ENCODE measurements at regions not wholly inside any gene's neighbourhood (a gene's known extent, or its start where the extent isn't known, plus 50 kb on each side); places are given as distances from the start of the nearest gene placed in this dataset.

- DNase-seq (ENCODE audit: low spot score) = no peak
Measured at GRCh38 chr6:45791211-45792168, 224.2 kb downstream of the CLIC5 start.

GRCh38 chr6:45789238-45789637 is 226.4 kb downstream of the CLIC5 start:
- no peak for DNase-seq (ENCODE audit: low spot score)

- DNase-seq (ENCODE audit: low spot score) = no peak
Measured at GRCh38 chr6:45787384-45787783, 228.3 kb downstream of the CLIC5 start.

- peak; percentile 23 for DNase-seq (ENCODE audit: low spot score)
Measured at GRCh38 chr6:45786355-45786781, 229.3 kb downstream of the CLIC5 start.

- DNase-seq (ENCODE audit: low spot score) = no peak
Measured at GRCh38 chr6:45784250-45784649, 231.4 kb downstream of the CLIC5 start.

GRCh38 chr6:45783716-45784115 is 231.9 kb downstream of the CLIC5 start:
- no peak for DNase-seq (ENCODE audit: low spot score)

- DNase-seq (ENCODE audit: low spot score) = no peak
Measured at GRCh38 chr6:45781890-45782289, 233.8 kb downstream of the CLIC5 start.

GRCh38 chr6:45780523-45780922 is 235.1 kb downstream of the CLIC5 start:
- DNase-seq (ENCODE audit: low spot score) = no peak

GRCh38 chr6:45775026-45775697 is 240.5 kb downstream of the CLIC5 start:
- DNase-seq (ENCODE audit: low spot score) = no peak

GRCh38 chr6:45773906-45774305 is 241.8 kb downstream of the CLIC5 start:
- no peak for DNase-seq (ENCODE audit: low spot score)

GRCh38 chr6:45772886-45773495 is 242.7 kb downstream of the CLIC5 start:
- DNase-seq (ENCODE audit: low spot score) = no peak

- DNase-seq (ENCODE audit: low spot score) = no peak
Measured at GRCh38 chr6:45772051-45772450, 243.6 kb downstream of the CLIC5 start.

- no peak for DNase-seq (ENCODE audit: low spot score)
Measured at GRCh38 chr6:45763281-45763680, 252.4 kb downstream of the CLIC5 start.

- no peak for DNase-seq (ENCODE audit: low spot score)
Measured at GRCh38 chr6:45759472-45759810, 256.2 kb downstream of the CLIC5 start.

GRCh38 chr6:45758787-45759471 is 256.7 kb downstream of the CLIC5 start:
- DNase-seq (ENCODE audit: low spot score) = no peak

- no peak for DNase-seq (ENCODE audit: low spot score)
Measured at GRCh38 chr6:45757443-45758130, 258.1 kb downstream of the CLIC5 start.

GRCh38 chr6:45756606-45757005 is 259.1 kb downstream of the CLIC5 start:
- no peak for DNase-seq (ENCODE audit: low spot score)

GRCh38 chr6:45754432-45754831 is 261.2 kb downstream of the CLIC5 start:
- DNase-seq (ENCODE audit: low spot score) = no peak

GRCh38 chr6:45746046-45746445 is 269.6 kb downstream of the CLIC5 start:
- DNase-seq (ENCODE audit: low spot score) = no peak

- no peak for DNase-seq (ENCODE audit: low spot score)
Measured at GRCh38 chr6:45743028-45743615, 272.5 kb downstream of the CLIC5 start.

GRCh38 chr6:45742591-45742990 is 273.1 kb downstream of the CLIC5 start:
- DNase-seq (ENCODE audit: low spot score) = no peak

Data from putamen (tissue), 1 donor.